ENCODE measurements at regions not wholly inside any gene's neighbourhood (a gene's known extent, or its start where the extent isn't known, plus 50 kb on each side); places are given as distances from the start of the nearest gene placed in this dataset.
A peak's percentile ranks its signal among the peaks of the same experiment; 100 is the strongest.

GRCh38 chr2:64354857-64355680, 98.9 kb upstream of the LGALSL start:
- DNase-seq (ENCODE audit: low spot score) = no peak
- in situ Hi-C loops (cut with MboI; ENCODE audit: low sequenced_read_pairs, unreplicated experiment) = no loop called here
- TF ChIP-seq CTCF (IDR thresholded peaks at IDR 0.05; ENCODE audit: borderline replicate concordance, control extremely low read depth, extremely low read depth, insufficient read depth, missing control alignments) = no peak

DNA sequence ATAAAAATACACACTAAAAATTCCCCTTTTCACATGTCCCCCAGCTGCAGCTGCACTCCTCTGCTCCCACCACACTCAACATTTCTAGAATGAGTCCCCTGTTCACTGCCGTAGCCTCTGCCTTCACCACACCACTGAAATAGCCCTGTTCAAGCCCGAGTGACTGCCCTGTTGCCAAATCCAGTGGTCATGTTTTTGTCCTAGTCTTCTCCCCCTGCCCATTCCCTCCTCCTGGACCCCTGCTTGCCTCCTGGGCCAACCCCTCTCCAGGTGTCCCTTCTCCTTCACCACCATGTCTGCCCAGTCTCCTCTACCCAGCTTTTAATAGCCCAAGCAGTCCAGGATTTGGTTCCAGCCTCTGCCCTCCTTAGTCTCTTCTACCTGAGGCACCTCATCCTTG, 97.1 kb upstream of the LGALSL start:
- in situ Hi-C loops (cut with MboI; ENCODE audit: low sequenced_read_pairs, unreplicated experiment) = no loop called here
- no peak for TF ChIP-seq CTCF (IDR thresholded peaks at IDR 0.05; ENCODE audit: borderline replicate concordance, control extremely low read depth, extremely low read depth, insufficient read depth, missing control alignments)
- no peak for DNase-seq (ENCODE audit: low spot score)

GRCh38 chr2:64359171-64359891, 94.6 kb upstream of the LGALSL start:
- in situ Hi-C loops (cut with MboI; ENCODE audit: low sequenced_read_pairs, unreplicated experiment) = no loop called here
- DNase-seq (ENCODE audit: low spot score) = no peak
- TF ChIP-seq CTCF (IDR thresholded peaks at IDR 0.05; ENCODE audit: borderline replicate concordance, control extremely low read depth, extremely low read depth, insufficient read depth, missing control alignments) = no peak

GRCh38 chr2:64359892-64360657, 93.9 kb upstream of the LGALSL start:
- TF ChIP-seq CTCF (IDR thresholded peaks at IDR 0.05; ENCODE audit: borderline replicate concordance, control extremely low read depth, extremely low read depth, insufficient read depth, missing control alignments) = no peak
- in situ Hi-C loops (cut with MboI; ENCODE audit: low sequenced_read_pairs, unreplicated experiment) = no loop called here
- DNase-seq (ENCODE audit: low spot score) = peak; percentile 53

GRCh38 chr2:64361151-64361938, 92.6 kb upstream of the LGALSL start:
- no peak for DNase-seq (ENCODE audit: low spot score)
- in situ Hi-C loops (cut with MboI; ENCODE audit: low sequenced_read_pairs, unreplicated experiment) = no loop called here
- no peak for TF ChIP-seq CTCF (IDR thresholded peaks at IDR 0.05; ENCODE audit: borderline replicate concordance, control extremely low read depth, extremely low read depth, insufficient read depth, missing control alignments)

All from GM13976 (cell line).